ENCODE measurements at regions not wholly inside any gene's neighbourhood (a gene's known extent, or its start where the extent isn't known, plus 50 kb on each side); places are given as distances from the start of the nearest gene placed in this dataset.

DNA sequence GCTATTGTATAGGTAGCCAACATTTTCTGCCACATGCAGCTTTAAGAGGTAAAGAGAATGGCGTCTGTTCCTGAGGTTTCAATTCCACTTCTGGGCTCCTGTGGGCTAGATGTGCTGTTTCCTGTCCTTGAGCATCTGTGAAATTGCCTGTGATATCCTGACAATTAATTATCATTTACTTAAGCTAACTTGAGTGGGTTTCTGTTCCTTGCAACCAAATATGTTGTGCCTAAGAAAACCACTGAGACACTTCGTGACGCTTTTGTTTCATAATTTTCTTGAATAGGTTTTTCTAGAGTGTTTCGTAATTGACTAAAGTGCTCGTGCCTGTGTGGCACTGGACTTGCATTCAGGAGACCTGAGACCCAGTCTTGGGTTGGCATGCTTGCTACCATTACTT, 127.3 kb upstream of the POU3F1 start:
- TF ChIP-seq SNIP1 (IDR thresholded peaks at IDR 0.05; ENCODE audit: low read depth) (no peak), ZNF24 (IDR thresholded peaks at IDR 0.05) (no peak)

Data from K562 (cell line).